IMR-90 (cell line): ENCODE measurements at regions not wholly inside any gene's neighbourhood (a gene's known extent, or its start where the extent isn't known, plus 50 kb on each side); places are given as distances from the start of the nearest gene placed in this dataset.

ENCODE experiments used
- ATAC-seq: fragments of 200-7000 bp; cut with Tn5 transposase; 2 replicates; pipeline ENCODE4 v1.9.1; 2020; ENCODE audit warnings: low read depth, mild to moderate bottlenecking, moderate library complexity
- BruUV-seq: library from RNA; stranded (reverse); fragments of 400-500 nt; replicated peaks from 2 replicates; lab custom pipeline; 2021; lab: Mats Ljungman, UMichigan
- CTCF ChIA-PET: fragments of 300-600 bp; formaldehyde crosslinking; extraction: SDS; loops from one replicate; lab custom pipeline; 2021; ENCODE audit warnings: antibody characterized with exemption; lab: Yijun Ruan, JAX
- POLR2A ChIA-PET: fragments of 300-600 bp; sonication (Branson Sonifier 250); formaldehyde crosslinking; loops from one replicate; lab custom pipeline; 2022; ENCODE audit warnings: antibody characterized with exemption; ENCODE audit not compliant: unreplicated experiment; lab: Charles Lee
- DNase-seq: peaks from one replicate; pipeline ENCODE4 v3.0.0; 2013
- H2AFZ ChIP-seq: replicated peaks from 2 replicates; pipeline ENCODE3; 2013; ENCODE audit warnings: low read length, mild to moderate bottlenecking; ENCODE audit not compliant: poor library complexity
- H2AK5ac ChIP-seq: 2 replicates; pipeline ENCODE4 v1.6.1; 2013; ENCODE audit warnings: low read depth, low read length, inconsistent platforms
- H2AK9ac ChIP-seq: replicated peaks from 2 replicates; pipeline ENCODE3; 2013; ENCODE audit warnings: mild to moderate bottlenecking, low read depth, low read length, moderate library complexity; ENCODE audit not compliant: poor library complexity
- H2BK120ac ChIP-seq: 2 replicates; pipeline ENCODE4 v1.6.1; 2013; ENCODE audit warnings: low read depth, low read length, inconsistent platforms
- H2BK15ac ChIP-seq: 3 replicates; pipeline ENCODE4 v1.6.1; 2013; ENCODE audit warnings: low read depth, low read length, inconsistent platforms
- H2BK20ac ChIP-seq: 2 replicates; pipeline ENCODE4 v1.6.1; 2013; ENCODE audit warnings: low read depth, mild to moderate bottlenecking, inconsistent platforms, low read length, moderate library complexity
- H2BK5ac ChIP-seq: 2 replicates; pipeline ENCODE4 v1.6.1; 2013; ENCODE audit warnings: mild to moderate bottlenecking, low read depth, low read length, inconsistent platforms; ENCODE audit not compliant: poor library complexity, severe bottlenecking
- H3K14ac ChIP-seq: replicated peaks from 2 replicates; pipeline ENCODE4 v1.6.1; 2013; ENCODE audit warnings: low read depth, low read length, inconsistent platforms
- H3K18ac ChIP-seq: 2 replicates; pipeline ENCODE4 v1.6.1; 2013; ENCODE audit warnings: low read depth, low read length, control low read depth
- H3K23ac ChIP-seq: 2 replicates; pipeline ENCODE4 v1.6.1; 2013; ENCODE audit warnings: low read depth, low read length, inconsistent platforms
- H3K27ac ChIP-seq: 2 replicates; pipeline ENCODE4 v1.5.1; 2013; ENCODE audit warnings: mild to moderate bottlenecking, control low read depth, low read length; ENCODE audit not compliant: insufficient read depth
- H3K27me3 ChIP-seq: 2 replicates; pipeline ENCODE4 v1.6.1; 2013; ENCODE audit warnings: low read length; ENCODE audit not compliant: control insufficient read depth, insufficient read depth
- H3K36me3 ChIP-seq: 2 replicates; pipeline ENCODE4 v1.6.1; 2013; ENCODE audit warnings: low read length, mixed read lengths; ENCODE audit not compliant: control insufficient read depth, insufficient read depth
- H3K4ac ChIP-seq: 2 replicates; pipeline ENCODE4 v1.6.1; 2013; ENCODE audit warnings: low read depth, low read length, inconsistent platforms
- H3K4me1 ChIP-seq: 2 replicates; pipeline ENCODE4 v1.6.1; 2013; ENCODE audit warnings: low read length, mixed read lengths; ENCODE audit not compliant: control insufficient read depth, insufficient read depth
- H3K4me2 ChIP-seq: 2 replicates; pipeline ENCODE4 v1.6.1; 2013; ENCODE audit warnings: low read depth, mild to moderate bottlenecking, control low read depth, low read length, moderate library complexity
- H3K4me3 ChIP-seq: 2 replicates; pipeline ENCODE4 v1.5.1; 2013; ENCODE audit warnings: low read depth, mild to moderate bottlenecking, control low read depth, low read length, moderate library complexity; ENCODE audit not compliant: insufficient read depth
- H3K56ac ChIP-seq: 2 replicates; pipeline ENCODE4 v1.6.1; 2013; ENCODE audit warnings: low read length, inconsistent platforms; ENCODE audit not compliant: insufficient read depth; ENCODE audit errors: extremely low read depth
- H3K79me1 ChIP-seq, 2 experiments: 2 replicates each; pipeline ENCODE4 v1.6.1; 2013; ENCODE audit warnings: low read length in 2 of 2, inconsistent platforms in 1 of 2, low read depth in 1 of 2
- H3K9ac ChIP-seq: 2 replicates; pipeline ENCODE4 v1.6.1; 2013; ENCODE audit warnings: low read depth, low read length, control low read depth
- H3K9me1 ChIP-seq: 2 replicates; pipeline ENCODE4 v1.6.1; 2013; ENCODE audit warnings: low read length, inconsistent platforms; ENCODE audit not compliant: insufficient read depth
- H3K9me3 ChIP-seq: 2 replicates; pipeline ENCODE4 v1.6.1; 2013; ENCODE audit warnings: low read length; ENCODE audit not compliant: control insufficient read depth, insufficient read depth
- H4K20me1 ChIP-seq: 2 replicates; pipeline ENCODE4 v1.6.1; 2013; ENCODE audit warnings: low read length, inconsistent platforms; ENCODE audit not compliant: insufficient read depth
- H4K5ac ChIP-seq: 2 replicates; pipeline ENCODE4 v1.6.1; 2013; ENCODE audit warnings: mild to moderate bottlenecking, low read depth, low read length, control low read depth
- H4K8ac ChIP-seq, 2 experiments: 2 replicates each; pipeline ENCODE4 v1.6.1; 2013; ENCODE audit warnings: low read depth in 2 of 2, low read length in 2 of 2, control low read depth in 1 of 2, inconsistent platforms in 1 of 2
- H4K91ac ChIP-seq: 2 replicates; pipeline ENCODE4 v1.6.1; 2013; ENCODE audit warnings: low read depth, low read length, inconsistent platforms; ENCODE audit not compliant: insufficient read depth
- CHD1 ChIP-seq: IDR thresholded peaks from 2 replicates; pipeline ENCODE4 v1.6.1; 2012; ENCODE audit warnings: low read depth, low read length, improper control_type of control experiment
- CTCF ChIP-seq: conservative IDR thresholded peaks from 2 replicates; pipeline ENCODE4 v1.5.1; 2012; ENCODE audit warnings: mild to moderate bottlenecking, low read depth, low read length, improper control_type of control experiment
- ELK1 ChIP-seq: fragments of 150-350 bp; IDR thresholded peaks from 2 replicates; pipeline ENCODE4 v1.6.1; 2016; ENCODE audit warnings: low read depth, mild to moderate bottlenecking, low read length, moderate library complexity, borderline replicate concordance
- MAFK ChIP-seq: IDR thresholded peaks from 2 replicates; pipeline ENCODE4 v1.6.1; 2012; ENCODE audit warnings: low read depth, low read length, improper control_type of control experiment
- MAZ ChIP-seq: IDR thresholded peaks from 2 replicates; pipeline ENCODE4 v1.6.1; 2012; ENCODE audit warnings: low read depth, mild to moderate bottlenecking, low read length, improper control_type of control experiment, moderate library complexity, borderline replicate concordance
- MXI1 ChIP-seq: IDR thresholded peaks from 2 replicates; pipeline ENCODE4 v1.6.1; 2012; ENCODE audit warnings: low read depth, mild to moderate bottlenecking, low read length, moderate library complexity, borderline replicate concordance
- POLR2A ChIP-seq: IDR thresholded peaks from 2 replicates; pipeline ENCODE4 v1.6.1; 2012; ENCODE audit warnings: mild to moderate bottlenecking, low read depth, low read length
- RCOR1 ChIP-seq: IDR thresholded peaks from 2 replicates; pipeline ENCODE4 v1.6.1; 2012; ENCODE audit warnings: mild to moderate bottlenecking, low read length, improper control_type of control experiment; ENCODE audit not compliant: insufficient replicate concordance
- RFX5 ChIP-seq: IDR thresholded peaks from 2 replicates; pipeline ENCODE4 v1.8.0; 2012; ENCODE audit warnings: low read depth, mild to moderate bottlenecking, low read length, moderate library complexity
- SMC3 ChIP-seq: fragments of 150-350 bp; IDR thresholded peaks from 2 replicates; pipeline ENCODE4 v1.6.1; 2016; ENCODE audit warnings: low read depth, mild to moderate bottlenecking, antibody characterized with exemption, low read length, moderate library complexity
- USF2 ChIP-seq: fragments of 150-350 bp; IDR thresholded peaks from 2 replicates; pipeline ENCODE4 v1.6.1; 2017; ENCODE audit warnings: mild to moderate bottlenecking, antibody characterized with exemption, low read length, low read depth
- WGBS, 2 experiments: methylation state at CpG; one replicate each; pipeline versions ENCODE4 v1.1.5 to v1.1.7; 2013; ENCODE audit warnings: missing lambda C conversion rate in 2 of 2; ENCODE audit not compliant: insufficient read length in 1 of 2; ENCODE audit errors: extremely low coverage in 2 of 2; 5-methylcytosine and 5-hydroxymethylcytosine counted together
- dilution Hi-C: fragments of 300-500 bp; cut with HindIII; formaldehyde crosslinking; loops from one replicate; pipeline ENCODE4 v1.14.3; 2018; ENCODE audit warnings: low sequenced_read_pairs; ENCODE audit not compliant: unreplicated experiment
- in situ Hi-C: fragments of 300-500 bp; cut with MboI; formaldehyde crosslinking; loops from 3 replicates; pipeline ENCODE4 v1.14.3; 2019; ENCODE audit warnings: low sequenced_read_pairs, inconsistent platforms, mixed read lengths
- intact Hi-C: fragments of 100-400 bp; cut with micrococcal nuclease; formaldehyde crosslinking; loops from 2 replicates; pipeline ENCODE4 v1.10.0; 2022

- Histone ChIP-seq H4K91ac (no peak overlapping the region), H3K9ac (no peak overlapping the region), H3K4me1 (no peaks in the 10 kb centered on the region), H2BK20ac (no peak overlapping the region), H4K8ac (no peak overlapping the region), H3K27ac (no peak overlapping the region), H3K56ac (no peak overlapping the region), H2AK9ac (no peak overlapping the region), H4K5ac (no peak overlapping the region), H3K14ac (no peak overlapping the region), H3K4ac (no peak overlapping the region), H3K4me3 (no peak overlapping the region), H3K4me2 (no peak overlapping the region), H3K9me1 (no peaks in the 10 kb centered on the region), H2BK5ac (no peak overlapping the region), H3K18ac (no peak overlapping the region), H3K27me3 (no peaks in the 10 kb centered on the region), H2BK120ac (no peak overlapping the region), H4K20me1 (no peaks in the 10 kb centered on the region), H2AFZ (no peak overlapping the region), H3K79me1 (no peaks in the 10 kb centered on the region), H3K36me3 (no peaks in the 10 kb centered on the region), H3K23ac (no peak overlapping the region), H2BK15ac (no peak overlapping the region), H2AK5ac (no peak overlapping the region), H3K9me3 (peaks cover 6% of the 10 kb centered on the region)
- dilution Hi-C loops (no loop called here), in situ Hi-C loops (no loop called here), intact Hi-C loops (no loop called here)
- TF ChIP-seq RFX5 (no peak), SMC3 (no peak), CHD1 (no peak), CTCF (no peak), RCOR1 (no peak), MAFK (no peak), MAZ (no peak), ELK1 (no peak), MXI1 (no peak), USF2 (no peak), POLR2A (no peak)
- WGBS, 2 experiments = 17% methylated on average over 10 of the region's 13 CpGs; no CpG with 5 or more reads in 1 of the 2 experiments
- ChIA-PET CTCF (no interaction called here), POLR2A (no interaction called here)
- no peak for ATAC-seq
- no peak for DNase-seq
- no TSS peak for BruUV-seq
Measured at GRCh38 chr5:1946776-1947175, 64.1 kb upstream of the IRX4 start.
